Transverse colon (tissue), 4 donors: ENCODE measurements at regions not wholly inside any gene's neighbourhood (a gene's known extent, or its start where the extent isn't known, plus 50 kb on each side); places are given as distances from the start of the nearest gene placed in this dataset.

ENCODE experiments used
- DNase-seq: peaks from one replicate; pipeline ENCODE4 v3.0.0-alpha.2; 2019
- H3K27ac ChIP-seq, 4 donors: fragments of 200-600 bp; sonication (generic); 2 replicates each; pipeline ENCODE4 v1.5.1; 2016 to 2018; ENCODE audit warnings: inconsistent platforms in 4 of 4
- H3K27me3 ChIP-seq: fragments of 200-600 bp; sonication (generic); 2 replicates; pipeline ENCODE4 v1.5.1; 2017; ENCODE audit warnings: inconsistent platforms
- H3K36me3 ChIP-seq, 4 donors: fragments of 200-600 bp; sonication (generic); 2 replicates each; pipeline ENCODE4 v1.5.1; 2017 to 2019; ENCODE audit warnings: inconsistent platforms in 4 of 4
- H3K4me1 ChIP-seq, 4 donors: fragments of 200-600 bp; sonication (generic); 2 replicates each; pipeline ENCODE4 v1.5.1; 2017 to 2020; ENCODE audit warnings: inconsistent platforms in 4 of 4
- H3K4me3 ChIP-seq, 4 donors: fragments of 200-600 bp; sonication (generic); 1 replicate in 1 of 4; 2 replicates in 3 of 4; pipeline versions ENCODE4 v1.5.1 to v1.6.1; 2017 to 2019; ENCODE audit warnings: inconsistent platforms in 4 of 4
- H3K9me3 ChIP-seq, 2 donors: fragments of 200-600 bp; sonication (generic); 2 replicates each; pipeline ENCODE4 v1.5.1; 2017 to 2019; ENCODE audit warnings: inconsistent platforms in 2 of 2
- CTCF ChIP-seq, 5 experiments: fragments of 200-600 bp in 3 of 5; fragments of 450-650 bp in 2 of 5; sonication (generic) in 3 of 5; IDR thresholded peaks; 1 replicate in 2 of 5; 2 replicates in 3 of 5; pipeline ENCODE4 v1.5.1; 2016 to 2017; ENCODE audit warnings: antibody characterized with exemption in 5 of 5, inconsistent platforms in 3 of 5, mild to moderate bottlenecking in 2 of 5, moderate library complexity in 1 of 5
- EP300 ChIP-seq: sonication (generic); formaldehyde crosslinking; IDR thresholded peaks from one replicate; pipeline ENCODE4 v1.6.1; 2017; ENCODE audit warnings: antibody characterized with exemption, low read depth
- POLR2A ChIP-seq: fragments of 450-650 bp; IDR thresholded peaks from one replicate; pipeline ENCODE4 v1.6.1; 2016; ENCODE audit warnings: antibody characterized with exemption, mild to moderate bottlenecking, moderate library complexity
- POLR2AphosphoS5 ChIP-seq, 3 donors: sonication (generic); formaldehyde crosslinking; IDR thresholded peaks; one replicate each; pipeline ENCODE4 v1.6.1; 2016; ENCODE audit warnings: antibody characterized with exemption in 3 of 3
- WGBS, 2 donors: methylation state at CpG; one replicate each; pipeline ENCODE4 v1.1.5; 2018; ENCODE audit warnings: low coverage in 1 of 2; 5-methylcytosine and 5-hydroxymethylcytosine counted together
- in situ Hi-C, 4 donors: fragments of 200-750 bp; cut with MboI; loops; one replicate each; pipeline versions ENCODE4 v1.15.0 to v1.15.1; 2017; ENCODE audit warnings: low sequenced_read_pairs in 3 of 4, low pct_ligation_motif_present in 1 of 4, low pct_unique_long_range_greater_than_20kb in 1 of 4
- intact Hi-C: fragments of 100-400 bp; cut with DNase I; formaldehyde crosslinking; loops from one replicate; pipeline ENCODE4 v1.15.1; 2023; ENCODE audit warnings: low total_unique reads

DNA sequence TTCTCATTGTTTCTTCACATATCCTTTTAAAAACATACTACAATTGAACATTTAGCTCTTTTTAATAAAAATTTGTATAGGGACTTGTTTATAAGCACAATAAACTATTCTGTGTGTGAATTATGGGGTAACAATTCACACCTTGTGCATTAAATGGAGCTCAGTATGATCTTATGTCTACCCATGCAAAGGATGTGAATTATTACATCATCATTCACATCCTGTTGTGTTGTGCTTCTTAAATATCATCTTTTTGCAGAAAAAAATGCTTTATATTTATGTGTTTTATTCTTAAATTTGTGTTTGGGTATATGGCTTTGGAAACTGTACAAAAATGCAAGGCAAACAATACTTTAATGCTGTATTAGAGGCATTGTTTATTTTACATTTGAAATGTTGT lies 96.7 kb upstream of the PABPC4L start:
- H3K4me3 ChIP-seq, result no peak overlapping the region
- TF ChIP-seq POLR2AphosphoS5 (IDR thresholded peaks at IDR 0.05) (no peak), EP300 (no peak), CTCF (IDR thresholded peaks at IDR 0.05) (no peak)
- intact Hi-C loops, result no loop called here
- no peaks in the 10 kb centered on the region for H3K4me1 ChIP-seq
- in situ Hi-C loops, result no loop called here
- H3K27ac ChIP-seq, result no peak overlapping the region
- no peaks in the 10 kb centered on the region for H3K9me3 ChIP-seq
- DNase-seq, result no peak
- no peaks in the 10 kb centered on the region for H3K36me3 ChIP-seq
- no peaks in the 10 kb centered on the region for H3K27me3 ChIP-seq

DNA sequence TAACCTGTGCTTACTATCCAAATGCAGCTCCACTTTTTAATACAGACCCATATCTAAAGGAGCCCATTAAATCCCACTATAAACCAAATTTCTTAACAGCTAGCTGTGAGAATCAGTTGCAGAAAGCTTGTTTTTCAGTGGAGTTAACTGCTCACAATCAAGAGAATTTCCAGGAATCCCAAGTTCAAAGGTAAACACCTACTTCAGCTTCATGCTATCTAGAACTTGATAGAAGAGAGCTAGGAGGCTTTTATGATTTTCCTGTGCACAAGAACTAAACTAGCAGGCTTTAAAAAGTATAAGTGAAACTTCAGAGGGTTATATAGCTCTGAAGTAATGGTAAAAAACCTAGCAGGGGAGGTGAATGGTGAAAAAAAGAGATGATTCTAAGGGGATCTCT lies 96.2 kb upstream of the PABPC4L start:
- TF ChIP-seq POLR2AphosphoS5 (IDR thresholded peaks at IDR 0.05) (no peak), POLR2A (no peak), CTCF (IDR thresholded peaks at IDR 0.05) (no peak), EP300 (no peak)
- Histone ChIP-seq H3K9me3 (no peaks in the 10 kb centered on the region), H3K27ac (no peak overlapping the region), H3K4me3 (no peak overlapping the region), H3K27me3 (no peaks in the 10 kb centered on the region), H3K36me3 (no peaks in the 10 kb centered on the region), H3K4me1 (no peaks in the 10 kb centered on the region)
- intact Hi-C loops (no loop called here), in situ Hi-C loops (no loop called here)
- DNase-seq, result no peak

DNA sequence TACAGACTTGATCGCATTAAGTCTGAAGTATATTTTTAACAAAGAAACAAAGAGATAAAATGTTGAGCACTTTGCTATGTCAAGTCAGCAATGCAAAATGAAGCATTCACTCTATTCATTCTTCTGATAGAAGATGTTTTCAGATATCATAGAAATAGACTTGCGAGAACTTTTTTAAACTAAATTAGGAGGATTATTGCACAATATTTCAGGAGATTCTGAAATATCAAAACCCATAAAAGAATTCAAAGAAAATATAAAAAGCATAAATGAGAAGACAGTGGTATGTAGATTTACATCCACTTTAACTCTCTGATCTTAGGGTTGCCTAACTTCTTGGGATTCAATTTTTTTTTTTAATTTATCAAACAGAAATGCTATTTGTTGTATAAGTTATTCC lies 81.1 kb upstream of the PABPC4L start:
- Histone ChIP-seq H3K27ac (no peak overlapping the region), H3K4me1 (no peaks in the 10 kb centered on the region), H3K4me3 (no peak overlapping the region), H3K27me3 (no peaks in the 10 kb centered on the region), H3K9me3 (no peaks in the 10 kb centered on the region), H3K36me3 (no peaks in the 10 kb centered on the region)
- intact Hi-C loops, result no loop called here
- no peak for TF ChIP-seq EP300
- no peak for TF ChIP-seq CTCF (IDR thresholded peaks at IDR 0.05)
- no peak for TF ChIP-seq POLR2A
- no peak for TF ChIP-seq POLR2AphosphoS5 (IDR thresholded peaks at IDR 0.05)
- WGBS, 2 donors, result 84 to 92% methylated on average over 2 of the region's 2 CpGs
- no peak for DNase-seq
- in situ Hi-C loops, result no loop called here

GRCh38 chr4:134278675-134279074 lies 77.1 kb upstream of the PABPC4L start:
- Histone ChIP-seq H3K36me3 (no peaks in the 10 kb centered on the region), H3K27ac (no peak overlapping the region), H3K9me3 (no peaks in the 10 kb centered on the region), H3K4me3 (no peak overlapping the region), H3K4me1 (no peaks in the 10 kb centered on the region), H3K27me3 (no peaks in the 10 kb centered on the region)
- no peak for DNase-seq
- in situ Hi-C loops (no loop called here), intact Hi-C loops (no loop called here)
- TF ChIP-seq POLR2A (no peak), EP300 (no peak), POLR2AphosphoS5 (IDR thresholded peaks at IDR 0.05) (no peak), CTCF (IDR thresholded peaks at IDR 0.05) (no peak)
- 56 to 57% methylated on average over 1 of the region's 1 CpG for WGBS, 2 donors
